ENCODE measurements at regions not wholly inside any gene's neighbourhood (a gene's known extent, or its start where the extent isn't known, plus 50 kb on each side); places are given as distances from the start of the nearest gene placed in this dataset.

DNA sequence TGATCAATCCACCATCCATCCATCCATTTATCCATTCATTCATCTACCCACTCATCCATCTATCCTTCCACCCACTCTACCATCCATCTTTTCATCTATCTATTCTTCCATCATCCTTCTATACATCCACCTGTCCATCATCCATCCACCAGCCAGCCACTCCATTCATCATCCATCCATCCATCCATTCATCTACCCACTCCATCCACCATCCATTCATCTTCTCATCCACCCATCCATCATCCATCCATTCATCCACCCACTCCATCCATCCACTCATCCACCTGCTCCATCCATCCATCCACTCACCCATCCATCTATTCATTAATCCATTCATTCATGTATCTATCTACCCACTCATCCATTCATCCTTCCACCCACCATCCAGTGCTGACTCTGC, 127.9 kb upstream of the TMPRSS2 start:
- ChIA-PET POLR2A (no interaction called here), CTCF (no interaction called here)

- CTCF ChIA-PET, result no interaction called here
- POLR2A ChIA-PET, result no interaction called here
Observed at GRCh38 chr21:41634858-41635257, 126.9 kb upstream of the TMPRSS2 start.

DNA sequence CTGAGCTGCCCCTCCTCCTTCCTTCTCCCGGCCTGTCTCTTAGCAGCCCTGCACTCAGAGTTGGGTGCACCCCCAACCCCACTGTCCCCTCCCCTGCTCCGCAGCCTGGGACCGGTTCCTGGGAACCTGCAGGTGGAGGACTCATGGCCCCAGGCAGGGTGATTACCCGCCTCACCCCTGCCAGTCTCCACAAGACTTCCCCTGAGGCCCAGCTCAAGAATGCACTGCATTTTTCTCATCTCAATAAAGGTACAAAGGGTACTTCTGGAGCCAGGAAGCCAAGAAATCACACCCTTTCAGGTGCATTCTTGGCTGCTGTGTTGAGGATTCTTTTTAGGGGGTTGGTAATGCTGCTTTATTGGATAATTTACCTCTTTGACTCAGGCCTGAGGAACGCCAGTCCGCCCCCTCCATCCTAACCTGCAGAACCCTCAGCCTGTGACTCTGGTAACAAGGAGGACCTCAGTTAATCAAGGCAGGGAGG, 126.3 kb upstream of the TMPRSS2 start:
- POLR2A ChIA-PET, result no interaction called here
- CTCF ChIA-PET, result no interaction called here

DNA sequence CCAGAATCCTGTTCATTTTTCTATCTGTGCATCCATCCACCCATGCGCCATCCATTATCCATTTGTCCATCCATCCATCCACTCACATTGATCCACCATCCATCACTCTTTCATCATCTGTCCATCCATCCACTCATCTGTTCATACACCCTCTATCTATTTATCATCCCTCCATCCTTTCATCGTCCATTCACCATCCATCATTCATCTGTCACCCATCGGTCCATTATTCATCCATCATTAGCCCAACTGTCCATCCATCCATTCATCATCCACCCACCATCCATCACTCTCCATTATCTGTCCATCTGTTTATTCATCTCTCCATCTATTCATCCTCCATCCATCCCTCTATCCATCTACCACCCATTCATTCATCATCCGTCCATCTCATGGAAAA, 125.7 kb upstream of the TMPRSS2 start:
- ChIA-PET CTCF (no interaction called here), POLR2A (no interaction called here)

DNA sequence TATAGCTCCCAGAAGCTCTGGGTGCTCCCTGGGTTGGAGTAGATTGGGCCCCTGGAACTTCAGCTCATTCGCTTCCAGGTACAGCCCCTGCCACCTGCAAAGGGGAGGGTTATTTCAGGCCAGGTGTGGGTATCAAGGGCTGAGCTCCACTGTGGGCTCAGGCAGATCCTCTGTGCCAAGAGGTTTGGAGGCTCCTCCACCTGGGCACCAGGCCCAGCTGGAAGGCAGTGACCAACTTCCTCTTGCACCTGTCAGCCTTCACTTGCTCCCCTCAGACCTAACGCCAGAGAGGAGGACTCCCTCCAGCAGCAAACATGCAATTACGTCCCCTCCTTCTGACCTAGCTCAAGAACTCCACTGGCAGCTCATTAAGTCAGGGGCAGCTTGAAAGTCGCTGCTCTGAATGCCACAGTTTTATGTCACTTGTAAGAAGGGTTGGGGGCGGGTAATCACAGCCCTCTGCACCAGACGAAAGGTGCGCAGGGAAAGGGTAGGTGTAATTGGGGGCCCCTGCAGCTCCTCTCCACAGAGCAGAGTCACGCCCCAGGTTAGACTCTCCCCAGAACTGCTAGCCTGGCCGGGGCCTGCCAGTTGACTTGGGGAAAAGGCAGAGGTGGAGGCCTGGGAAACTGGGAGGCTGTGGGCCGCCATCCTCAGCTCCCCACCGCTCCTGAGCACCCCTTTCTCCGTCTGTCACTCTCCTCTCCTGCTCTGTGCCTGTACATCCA, 125.0 kb upstream of the TMPRSS2 start:
- ChIA-PET POLR2A (no interaction called here), CTCF (no interaction called here)

DNA sequence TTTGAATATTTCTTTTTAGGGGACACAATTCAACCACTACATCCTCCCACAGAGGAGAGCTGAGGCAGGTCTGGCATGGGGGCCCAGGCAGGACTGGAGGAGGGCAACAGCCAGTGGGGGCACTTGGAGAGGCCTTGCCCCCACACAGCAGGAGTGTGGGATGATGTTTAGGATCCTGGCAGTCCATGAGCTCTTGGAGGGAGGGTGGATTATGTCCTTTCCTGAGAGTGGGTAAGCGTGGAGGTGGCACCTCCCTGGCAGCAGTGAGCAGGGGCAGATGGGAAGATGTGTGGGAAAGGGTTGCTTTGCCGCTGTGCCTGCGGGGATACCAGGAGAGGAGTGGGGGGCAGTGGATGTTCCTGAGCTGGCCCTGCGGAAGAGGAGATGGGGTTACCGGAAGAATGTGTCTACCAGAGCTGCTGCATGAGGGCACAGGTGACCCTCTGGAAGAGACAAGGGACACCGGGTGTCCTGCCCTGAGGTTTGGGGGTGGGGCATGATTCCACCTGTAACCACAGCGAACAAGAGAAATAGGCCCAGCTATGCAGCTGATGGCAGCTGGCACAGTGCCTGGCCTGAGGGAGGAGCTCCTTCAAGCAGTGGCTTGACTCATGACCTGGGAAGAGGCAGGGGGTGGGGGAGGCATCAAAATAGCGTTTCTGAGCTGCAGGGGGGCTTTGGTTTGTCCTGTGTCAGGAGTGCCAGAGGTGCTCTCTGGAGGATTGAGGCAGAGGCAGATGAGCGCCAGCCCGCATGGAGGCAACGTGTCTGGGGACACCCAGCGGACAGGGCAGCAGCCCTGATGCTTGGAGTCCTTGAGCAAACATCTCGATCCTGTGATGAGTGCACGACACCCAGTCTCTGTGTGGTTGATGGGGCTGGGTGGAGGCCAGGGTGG, 123.9 kb upstream of the TMPRSS2 start:
- ChIA-PET POLR2A (no interaction called here), CTCF (no interaction called here)

- CTCF ChIA-PET, result no interaction called here
Observed at GRCh38 chr21:41630917-41631316, 123.0 kb upstream of the TMPRSS2 start.

GRCh38 chr21:41630249-41630648, 122.3 kb upstream of the TMPRSS2 start:
- CTCF ChIA-PET, result no interaction called here
- POLR2A ChIA-PET, result no interaction called here

More at GRCh38 chr21:41630917-41631316, 123.0 kb upstream of the TMPRSS2 start:
- POLR2A ChIA-PET, result no interaction called here

GRCh38 chr21:41628256-41628655, 120.3 kb upstream of the TMPRSS2 start:
- CTCF ChIA-PET, result no interaction called here
- POLR2A ChIA-PET, result no interaction called here

DNA sequence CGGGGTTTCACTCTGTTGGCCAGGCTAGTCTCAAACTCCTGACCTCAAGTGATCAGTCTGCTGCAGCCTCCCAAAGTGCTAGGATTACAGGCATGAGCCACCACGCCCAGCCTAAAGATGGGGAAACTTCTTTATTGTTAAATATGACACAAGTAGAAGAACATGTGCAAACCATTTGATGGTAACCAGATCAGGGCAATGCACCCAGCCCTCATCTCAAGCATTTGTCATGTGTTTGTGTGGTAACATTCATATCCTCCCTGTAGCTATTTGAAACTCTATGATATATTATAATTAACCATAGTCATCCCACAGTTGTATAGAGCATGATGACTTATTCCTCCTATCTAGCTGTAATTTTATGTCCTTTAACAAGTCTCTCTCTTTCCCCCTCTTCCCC, 119.5 kb upstream of the TMPRSS2 start:
- ChIA-PET POLR2A (no interaction called here), CTCF (no interaction called here)

- CTCF ChIA-PET, result no interaction called here
- POLR2A ChIA-PET, result no interaction called here
Observed at GRCh38 chr21:41626021-41626420, 118.1 kb upstream of the TMPRSS2 start.

DNA sequence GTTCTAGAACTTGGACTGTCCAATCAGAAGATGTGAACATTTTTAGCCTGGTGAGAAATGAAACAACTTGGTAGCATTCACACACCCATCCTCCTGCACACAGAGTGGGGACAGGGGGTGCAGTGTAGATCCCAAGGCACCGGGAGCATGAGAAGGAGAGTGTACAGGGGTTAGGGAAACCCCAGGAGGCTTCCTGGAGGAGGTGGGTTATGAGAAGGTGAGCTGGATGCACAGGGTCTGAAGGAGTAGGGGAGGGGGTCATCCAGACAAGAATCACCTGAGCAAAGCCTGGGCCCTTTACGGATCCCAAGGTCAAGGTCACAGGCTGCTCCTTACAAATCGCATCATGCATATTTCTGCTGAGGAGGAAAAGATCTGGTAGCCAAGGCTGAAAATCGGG, 117.5 kb upstream of the TMPRSS2 start:
- CTCF ChIA-PET, result no interaction called here
- POLR2A ChIA-PET, result no interaction called here

- ChIA-PET CTCF (no interaction called here), POLR2A (no interaction called here)
Observed at GRCh38 chr21:41624674-41625310, 116.8 kb upstream of the TMPRSS2 start.

DNA sequence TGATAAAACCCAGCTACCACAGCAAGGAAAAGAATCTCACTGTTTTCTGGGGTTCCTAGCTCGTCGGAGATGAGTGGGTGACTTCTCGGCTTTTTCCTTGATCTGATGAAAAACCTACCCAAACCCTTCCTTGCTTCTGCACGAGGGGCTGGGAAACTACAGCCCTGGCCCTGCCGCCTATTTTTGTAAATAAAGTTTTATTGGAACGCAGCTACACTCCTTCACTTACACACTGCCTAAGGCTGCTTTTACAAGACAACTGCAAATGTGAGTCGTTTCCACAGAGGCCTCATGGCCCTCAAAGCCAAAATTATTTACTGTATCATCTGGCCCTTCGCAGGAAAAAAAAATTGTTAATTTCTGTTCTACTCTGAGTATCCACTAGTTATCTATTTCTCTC, 116.0 kb upstream of the TMPRSS2 start:
- ChIA-PET CTCF (no interaction called here), POLR2A (no interaction called here)

GRCh38 chr21:41622831-41623548, 115.0 kb upstream of the TMPRSS2 start:
- ChIA-PET CTCF (no interaction called here), POLR2A (no interaction called here)

GRCh38 chr21:41622201-41622600, 114.2 kb upstream of the TMPRSS2 start:
- ChIA-PET POLR2A (no interaction called here), CTCF (no interaction called here)

- POLR2A ChIA-PET, result no interaction called here
- CTCF ChIA-PET, result interaction anchor here (0.6 kb wide), 1 partner anchor 314 kb away, joined by 3 read pairs; no protein-coding TSS in a partner anchor
Observed at GRCh38 chr21:41621513-41621912, 113.6 kb upstream of the TMPRSS2 start.

GRCh38 chr21:41620982-41621381, 113.0 kb upstream of the TMPRSS2 start:
- CTCF ChIA-PET, result no interaction called here
- POLR2A ChIA-PET, result no interaction called here

GRCh38 chr21:41620541-41620940, 112.6 kb upstream of the TMPRSS2 start:
- ChIA-PET POLR2A (no interaction called here), CTCF (no interaction called here)

DNA sequence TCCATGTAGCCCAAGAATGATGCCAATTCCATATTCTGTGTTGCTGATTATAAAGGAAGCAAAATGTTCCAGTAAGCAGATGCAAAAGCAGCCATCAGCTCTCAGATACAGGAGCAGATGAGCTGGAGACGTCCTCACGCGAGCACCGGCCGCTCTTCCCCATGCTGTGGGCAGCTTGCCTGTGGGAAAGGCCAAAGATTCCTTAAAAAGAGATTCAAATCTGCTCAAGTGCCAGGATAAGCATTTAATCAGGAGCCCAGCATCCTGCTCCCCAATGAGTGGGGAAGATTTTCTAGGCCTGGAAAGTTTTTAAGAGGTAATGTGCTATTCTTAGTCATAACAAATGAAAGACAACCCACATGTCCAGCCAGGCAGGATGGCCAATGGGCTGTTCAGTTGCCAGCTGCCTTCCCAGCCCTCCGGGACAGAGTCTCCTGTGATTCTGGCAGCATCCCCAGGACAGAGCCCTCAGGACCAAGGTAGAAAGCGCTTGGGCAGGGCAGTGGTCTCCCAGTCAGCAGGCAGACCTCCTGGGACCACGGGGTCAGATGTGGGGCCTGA, 108.2 kb upstream of the TMPRSS2 start:
- POLR2A ChIA-PET, result no interaction called here
- CTCF ChIA-PET, result no interaction called here
